ENCODE measurements at regions not wholly inside any gene's neighbourhood (a gene's known extent, or its start where the extent isn't known, plus 50 kb on each side); places are given as distances from the start of the nearest gene placed in this dataset.

DNA sequence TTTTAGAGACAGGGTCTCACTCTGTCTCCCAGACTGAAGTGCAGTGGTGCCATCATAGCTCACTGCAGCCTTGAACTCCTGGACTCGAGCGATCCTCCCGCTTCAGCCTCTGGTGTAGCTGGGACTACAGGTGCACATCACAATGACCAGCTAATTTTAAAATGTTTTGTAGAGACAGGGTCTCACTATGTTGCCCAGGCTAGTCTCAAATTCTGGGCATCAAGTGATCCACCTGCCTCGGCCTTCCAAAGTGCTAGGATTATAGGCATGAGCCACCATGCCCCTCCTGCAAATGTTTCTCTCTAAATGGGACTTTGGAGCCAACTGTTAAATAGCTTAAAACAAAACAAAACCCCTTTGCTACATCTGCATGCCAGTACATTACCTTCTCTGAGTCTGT lies 82.2 kb upstream of the BRD7 start (continued):
- TF ChIP-seq, protein P1, sequence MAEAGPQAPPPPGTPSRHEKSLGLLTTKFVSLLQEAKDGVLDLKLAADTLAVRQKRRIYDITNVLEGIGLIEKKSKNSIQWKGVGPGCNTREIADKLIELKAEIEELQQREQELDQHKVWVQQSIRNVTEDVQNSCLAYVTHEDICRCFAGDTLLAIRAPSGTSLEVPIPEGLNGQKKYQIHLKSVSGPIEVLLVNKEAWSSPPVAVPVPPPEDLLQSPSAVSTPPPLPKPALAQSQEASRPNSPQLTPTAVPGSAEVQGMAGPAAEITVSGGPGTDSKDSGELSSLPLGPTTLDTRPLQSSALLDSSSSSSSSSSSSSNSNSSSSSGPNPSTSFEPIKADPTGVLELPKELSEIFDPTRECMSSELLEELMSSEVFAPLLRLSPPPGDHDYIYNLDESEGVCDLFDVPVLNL (CRISPR knock-in tag; IDR thresholded peaks at IDR 0.05; ENCODE audit: borderline replicate concordance, low read depth): no peak
- TF ChIP-seq, protein P2, sequence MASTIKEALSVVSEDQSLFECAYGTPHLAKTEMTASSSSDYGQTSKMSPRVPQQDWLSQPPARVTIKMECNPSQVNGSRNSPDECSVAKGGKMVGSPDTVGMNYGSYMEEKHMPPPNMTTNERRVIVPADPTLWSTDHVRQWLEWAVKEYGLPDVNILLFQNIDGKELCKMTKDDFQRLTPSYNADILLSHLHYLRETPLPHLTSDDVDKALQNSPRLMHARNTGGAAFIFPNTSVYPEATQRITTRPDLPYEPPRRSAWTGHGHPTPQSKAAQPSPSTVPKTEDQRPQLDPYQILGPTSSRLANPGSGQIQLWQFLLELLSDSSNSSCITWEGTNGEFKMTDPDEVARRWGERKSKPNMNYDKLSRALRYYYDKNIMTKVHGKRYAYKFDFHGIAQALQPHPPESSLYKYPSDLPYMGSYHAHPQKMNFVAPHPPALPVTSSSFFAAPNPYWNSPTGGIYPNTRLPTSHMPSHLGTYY (CRISPR knock-in tag; IDR thresholded peaks at IDR 0.05): no peak

DNA sequence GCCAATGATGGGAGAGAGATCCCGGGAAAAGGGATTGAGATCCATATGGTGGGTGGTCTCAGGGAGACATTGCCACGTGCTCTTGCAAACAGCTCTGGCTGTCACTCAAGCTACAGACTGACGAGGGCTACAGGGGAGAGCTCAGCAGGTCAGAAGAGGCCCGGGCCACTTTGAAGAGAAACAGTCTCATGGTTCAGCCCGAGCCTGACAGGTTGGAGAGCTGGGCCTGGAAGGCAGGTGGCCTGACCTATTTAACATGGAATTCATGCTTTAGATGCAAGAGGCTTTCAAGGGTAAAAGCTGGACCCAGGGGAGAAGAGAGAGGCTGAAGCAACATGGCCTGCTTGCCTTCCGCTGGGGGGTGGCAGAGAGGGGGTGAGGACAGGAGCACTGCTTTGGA lies 81.0 kb upstream of the BRD7 start:
- CTCF ChIA-PET: interaction anchor here (0.7 to 4.0 kb wide), 8 partner anchors 10 to 222 kb away, joined by 3 to 12 read pairs (median 4); partner anchors contain the start of gene NKD1
- no peak overlapping the region for H3K27ac Mint-ChIP-seq
- H3K4me3 Mint-ChIP-seq: no peak overlapping the region

More for the DNA sequence above, 81.0 kb upstream of the BRD7 start:
- ATAC-seq (no peak), DNase-seq (ENCODE audit: low spot score) (no peak)
- Mint-ChIP-seq H3K4me1 (peaks cover 52% of the 10 kb centered on the region), H3K9me3 (no peaks in the 10 kb centered on the region), H3K27me3 (ENCODE audit: low read depth) (peaks cover 4% of the 10 kb centered on the region), H3K36me3 (no peaks in the 10 kb centered on the region)
- TF ChIP-seq, protein P1 (CRISPR knock-in tag; IDR thresholded peaks at IDR 0.05; ENCODE audit: borderline replicate concordance, low read depth): no peak
- TF ChIP-seq, protein P3, sequence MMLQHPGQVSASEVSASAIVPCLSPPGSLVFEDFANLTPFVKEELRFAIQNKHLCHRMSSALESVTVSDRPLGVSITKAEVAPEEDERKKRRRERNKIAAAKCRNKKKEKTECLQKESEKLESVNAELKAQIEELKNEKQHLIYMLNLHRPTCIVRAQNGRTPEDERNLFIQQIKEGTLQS (CRISPR knock-in tag; conservative IDR thresholded peaks at IDR 0.05): no peak
- TF ChIP-seq ZBTB21 (CRISPR knock-in tag; IDR thresholded peaks at IDR 0.05; ENCODE audit: borderline replicate concordance): no peak
- TF ChIP-seq, protein P4, sequence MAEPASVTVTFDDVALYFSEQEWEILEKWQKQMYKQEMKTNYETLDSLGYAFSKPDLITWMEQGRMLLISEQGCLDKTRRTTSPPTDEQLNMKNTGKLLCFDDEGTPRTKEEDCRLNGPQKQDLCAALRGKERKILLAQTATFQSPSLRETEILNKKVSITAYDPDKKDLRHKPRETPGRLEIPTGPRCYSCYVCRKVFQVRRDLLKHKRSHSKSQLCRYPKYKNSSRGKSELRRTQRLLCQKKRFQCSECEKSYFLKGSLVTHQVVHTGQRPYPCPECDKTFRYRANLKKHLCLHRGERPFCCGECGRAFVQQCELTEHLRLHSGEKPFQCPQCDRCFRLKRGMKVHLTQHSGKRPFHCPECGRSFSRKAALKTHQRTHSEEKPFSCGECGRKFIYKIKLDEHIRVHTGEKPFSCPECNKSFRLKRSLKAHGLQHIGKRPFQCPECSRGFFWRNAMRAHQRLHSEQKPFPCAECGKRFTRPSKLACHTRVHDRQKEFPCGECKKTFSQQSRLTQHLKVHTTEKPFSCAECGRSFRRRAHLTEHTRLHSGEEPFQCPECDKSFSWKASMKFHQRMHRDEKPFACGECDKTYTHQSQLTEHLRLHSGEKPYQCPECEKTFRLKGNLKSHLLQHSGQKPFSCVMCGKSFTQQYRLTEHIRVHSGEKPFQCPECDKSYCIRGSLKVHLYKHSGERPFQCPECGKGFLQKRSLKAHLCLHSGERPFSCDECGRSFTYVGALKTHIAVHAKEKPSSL (CRISPR knock-in tag; conservative IDR thresholded peaks at IDR 0.05): no peak
- no peak for TF ChIP-seq ZNF396 (CRISPR knock-in tag; IDR thresholded peaks at IDR 0.05; ENCODE audit: borderline replicate concordance)
- TF ChIP-seq, protein P5, sequence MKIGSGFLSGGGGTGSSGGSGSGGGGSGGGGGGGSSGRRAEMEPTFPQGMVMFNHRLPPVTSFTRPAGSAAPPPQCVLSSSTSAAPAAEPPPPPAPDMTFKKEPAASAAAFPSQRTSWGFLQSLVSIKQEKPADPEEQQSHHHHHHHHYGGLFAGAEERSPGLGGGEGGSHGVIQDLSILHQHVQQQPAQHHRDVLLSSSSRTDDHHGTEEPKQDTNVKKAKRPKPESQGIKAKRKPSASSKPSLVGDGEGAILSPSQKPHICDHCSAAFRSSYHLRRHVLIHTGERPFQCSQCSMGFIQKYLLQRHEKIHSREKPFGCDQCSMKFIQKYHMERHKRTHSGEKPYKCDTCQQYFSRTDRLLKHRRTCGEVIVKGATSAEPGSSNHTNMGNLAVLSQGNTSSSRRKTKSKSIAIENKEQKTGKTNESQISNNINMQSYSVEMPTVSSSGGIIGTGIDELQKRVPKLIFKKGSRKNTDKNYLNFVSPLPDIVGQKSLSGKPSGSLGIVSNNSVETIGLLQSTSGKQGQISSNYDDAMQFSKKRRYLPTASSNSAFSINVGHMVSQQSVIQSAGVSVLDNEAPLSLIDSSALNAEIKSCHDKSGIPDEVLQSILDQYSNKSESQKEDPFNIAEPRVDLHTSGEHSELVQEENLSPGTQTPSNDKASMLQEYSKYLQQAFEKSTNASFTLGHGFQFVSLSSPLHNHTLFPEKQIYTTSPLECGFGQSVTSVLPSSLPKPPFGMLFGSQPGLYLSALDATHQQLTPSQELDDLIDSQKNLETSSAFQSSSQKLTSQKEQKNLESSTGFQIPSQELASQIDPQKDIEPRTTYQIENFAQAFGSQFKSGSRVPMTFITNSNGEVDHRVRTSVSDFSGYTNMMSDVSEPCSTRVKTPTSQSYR (CRISPR knock-in tag; IDR thresholded peaks at IDR 0.05): no peak
- TF ChIP-seq, protein P6, sequence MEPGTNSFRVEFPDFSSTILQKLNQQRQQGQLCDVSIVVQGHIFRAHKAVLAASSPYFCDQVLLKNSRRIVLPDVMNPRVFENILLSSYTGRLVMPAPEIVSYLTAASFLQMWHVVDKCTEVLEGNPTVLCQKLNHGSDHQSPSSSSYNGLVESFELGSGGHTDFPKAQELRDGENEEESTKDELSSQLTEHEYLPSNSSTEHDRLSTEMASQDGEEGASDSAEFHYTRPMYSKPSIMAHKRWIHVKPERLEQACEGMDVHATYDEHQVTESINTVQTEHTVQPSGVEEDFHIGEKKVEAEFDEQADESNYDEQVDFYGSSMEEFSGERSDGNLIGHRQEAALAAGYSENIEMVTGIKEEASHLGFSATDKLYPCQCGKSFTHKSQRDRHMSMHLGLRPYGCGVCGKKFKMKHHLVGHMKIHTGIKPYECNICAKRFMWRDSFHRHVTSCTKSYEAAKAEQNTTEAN (CRISPR knock-in tag; IDR thresholded peaks at IDR 0.05): no peak
- TF ChIP-seq, protein P7, sequence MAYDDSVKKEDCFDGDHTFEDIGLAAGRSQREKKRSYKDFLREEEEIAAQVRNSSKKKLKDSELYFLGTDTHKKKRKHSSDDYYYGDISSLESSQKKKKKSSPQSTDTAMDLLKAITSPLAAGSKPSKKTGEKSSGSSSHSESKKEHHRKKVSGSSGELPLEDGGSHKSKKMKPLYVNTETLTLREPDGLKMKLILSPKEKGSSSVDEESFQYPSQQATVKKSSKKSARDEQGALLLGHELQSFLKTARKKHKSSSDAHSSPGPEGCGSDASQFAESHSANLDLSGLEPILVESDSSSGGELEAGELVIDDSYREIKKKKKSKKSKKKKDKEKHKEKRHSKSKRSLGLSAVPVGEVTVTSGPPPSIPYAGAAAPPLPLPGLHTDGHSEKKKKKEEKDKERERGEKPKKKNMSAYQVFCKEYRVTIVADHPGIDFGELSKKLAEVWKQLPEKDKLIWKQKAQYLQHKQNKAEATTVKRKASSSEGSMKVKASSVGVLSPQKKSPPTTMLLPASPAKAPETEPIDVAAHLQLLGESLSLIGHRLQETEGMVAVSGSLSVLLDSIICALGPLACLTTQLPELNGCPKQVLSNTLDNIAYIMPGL (CRISPR knock-in tag; IDR thresholded peaks at IDR 0.05): no peak
- TF ChIP-seq CBFB (CRISPR knock-in tag; IDR thresholded peaks at IDR 0.05; ENCODE audit: low read depth): no peak
- TF ChIP-seq, protein P8, sequence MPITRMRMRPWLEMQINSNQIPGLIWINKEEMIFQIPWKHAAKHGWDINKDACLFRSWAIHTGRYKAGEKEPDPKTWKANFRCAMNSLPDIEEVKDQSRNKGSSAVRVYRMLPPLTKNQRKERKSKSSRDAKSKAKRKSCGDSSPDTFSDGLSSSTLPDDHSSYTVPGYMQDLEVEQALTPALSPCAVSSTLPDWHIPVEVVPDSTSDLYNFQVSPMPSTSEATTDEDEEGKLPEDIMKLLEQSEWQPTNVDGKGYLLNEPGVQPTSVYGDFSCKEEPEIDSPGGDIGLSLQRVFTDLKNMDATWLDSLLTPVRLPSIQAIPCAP (CRISPR knock-in tag; IDR thresholded peaks at IDR 0.05): no peak
- no peak for TF ChIP-seq HMGA2 (CRISPR knock-in tag; IDR thresholded peaks at IDR 0.05)
- TF ChIP-seq, protein P9, sequence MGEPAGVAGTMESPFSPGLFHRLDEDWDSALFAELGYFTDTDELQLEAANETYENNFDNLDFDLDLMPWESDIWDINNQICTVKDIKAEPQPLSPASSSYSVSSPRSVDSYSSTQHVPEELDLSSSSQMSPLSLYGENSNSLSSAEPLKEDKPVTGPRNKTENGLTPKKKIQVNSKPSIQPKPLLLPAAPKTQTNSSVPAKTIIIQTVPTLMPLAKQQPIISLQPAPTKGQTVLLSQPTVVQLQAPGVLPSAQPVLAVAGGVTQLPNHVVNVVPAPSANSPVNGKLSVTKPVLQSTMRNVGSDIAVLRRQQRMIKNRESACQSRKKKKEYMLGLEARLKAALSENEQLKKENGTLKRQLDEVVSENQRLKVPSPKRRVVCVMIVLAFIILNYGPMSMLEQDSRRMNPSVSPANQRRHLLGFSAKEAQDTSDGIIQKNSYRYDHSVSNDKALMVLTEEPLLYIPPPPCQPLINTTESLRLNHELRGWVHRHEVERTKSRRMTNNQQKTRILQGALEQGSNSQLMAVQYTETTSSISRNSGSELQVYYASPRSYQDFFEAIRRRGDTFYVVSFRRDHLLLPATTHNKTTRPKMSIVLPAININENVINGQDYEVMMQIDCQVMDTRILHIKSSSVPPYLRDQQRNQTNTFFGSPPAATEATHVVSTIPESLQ (CRISPR knock-in tag; IDR thresholded peaks at IDR 0.05): no peak
- TF ChIP-seq NR3C1 (CRISPR knock-in tag; conservative IDR thresholded peaks at IDR 0.05; ENCODE audit: low read depth): no peak
- no peak for TF ChIP-seq SP1 (CRISPR knock-in tag; conservative IDR thresholded peaks at IDR 0.05)
- TF ChIP-seq GRHL2 (CRISPR knock-in tag; IDR thresholded peaks at IDR 0.05; ENCODE audit: insufficient replicate concordance, severe bottlenecking): no peak
- POLR2A ChIA-PET: no interaction called here

Data from WTC11 (cell line).